Adrenal gland (tissue), 9 donors: ENCODE measurements at regions not wholly inside any gene's neighbourhood (a gene's known extent, or its start where the extent isn't known, plus 50 kb on each side); places are given as distances from the start of the nearest gene placed in this dataset.
A peak's percentile ranks its signal among the peaks of the same experiment; 100 is the strongest.

Experiments
- DNase-seq, 7 donors: peaks; one replicate each; pipeline ENCODE4 v3.0.0-alpha.2; 2019 to 2020
- H3K27ac ChIP-seq, 5 donors: fragments of 200-600 bp; sonication (generic) in 4 of 5; 1 replicate in 3 of 5; 2 replicates in 2 of 5; pipeline versions ENCODE4 v1.5.1 to v1.8.0; 2016 to 2020; ENCODE audit warnings: mild to moderate bottlenecking in 1 of 5
- H3K27me3 ChIP-seq: fragments of 200-600 bp; 2 replicates; pipeline ENCODE4 v1.8.0; 2021
- H3K36me3 ChIP-seq, 2 donors: fragments of 200-600 bp; replicated peaks in 1 of 2; 1 replicate in 1 of 2; 2 replicates in 1 of 2; pipeline versions ENCODE4 v1.5.1 to v1.8.0; 2018 to 2022
- H3K4me1 ChIP-seq, 2 donors: fragments of 200-600 bp; replicated peaks in 1 of 2; 1 replicate in 1 of 2; 2 replicates in 1 of 2; pipeline versions ENCODE4 v1.5.1 to v1.8.0; 2018 to 2021
- H3K4me3 ChIP-seq, 4 donors: fragments of 200-600 bp; sonication (generic) in 3 of 4; one replicate each; pipeline ENCODE4 v1.5.1; 2016 to 2018
- H3K9me3 ChIP-seq, 3 donors: fragments of 200-600 bp; sonication (generic) in 1 of 3; replicated peaks in 1 of 3; 1 replicate in 2 of 3; 2 replicates in 1 of 3; pipeline versions ENCODE4 v1.5.1 to v1.8.0; 2016 to 2021
- POLR2A ChIP-seq, 2 donors: fragments of 450-650 bp; IDR thresholded peaks; one replicate each; pipeline ENCODE4 v1.6.1; 2017; ENCODE audit warnings: antibody characterized with exemption in 2 of 2, mild to moderate bottlenecking in 2 of 2, moderate library complexity in 1 of 2
- WGBS, 4 donors: extraction: QIAGEN DNeasy Blood & Tissue Kit in 2 of 4; methylation state at CpG; one replicate each; pipeline versions ENCODE4 v1.1.5 to v1.1.7; 2013 to 2017; 5-methylcytosine and 5-hydroxymethylcytosine counted together
- intact Hi-C, 2 donors: fragments of 100-400 bp; cut with DNase I; formaldehyde crosslinking; loops; one replicate each; pipeline versions ENCODE4 v1.14.1 to v1.15.0; 2022 to 2023
- TF ChIP-seq, protein P1 (sequence below), 6 experiments: fragments of 450-650 bp in 4 of 6; fragments of 200-600 bp in 2 of 6; sonication (generic) in 1 of 6; IDR thresholded peaks; 1 replicate in 5 of 6; 2 replicates in 1 of 6; pipeline versions ENCODE4 v1.5.1 to v1.8.0; 2016 to 2021; ENCODE audit warnings: antibody characterized with exemption in 6 of 6, mild to moderate bottlenecking in 2 of 6, moderate library complexity in 1 of 6
- donor health status: healthy with polysubstance abuse.
- donor health status: Bipolar disorder and iron deficiency.
- donor health status: DM: yes; HTN: yes; CAD: no.
- donor health status: DM: no; HTN: no; CAD: no.
- donor health status: DM: no; HTN: no; CAD: no.

DNA sequence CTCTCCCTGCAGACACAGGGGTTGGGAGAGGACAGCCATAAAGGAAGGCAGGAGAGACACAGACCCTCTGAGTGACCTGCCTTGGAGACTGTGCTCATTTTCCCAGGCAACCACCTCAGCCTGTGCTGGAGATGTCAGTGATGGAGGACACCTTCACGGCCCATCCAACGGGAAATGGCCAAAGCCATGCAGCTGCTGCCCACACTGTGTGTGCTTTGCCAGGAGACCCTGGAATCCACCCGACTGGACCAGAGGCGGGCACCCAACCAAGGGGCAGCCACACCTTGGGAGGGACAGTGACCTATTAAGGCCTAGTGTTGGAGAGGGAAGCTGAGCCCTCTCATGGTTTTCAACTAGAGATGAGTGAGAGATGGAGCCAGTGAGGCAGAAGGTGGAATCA lies 192.5 kb downstream of the SMAD2 start:
- WGBS, 4 donors: 92 to 100% (median 94%) methylated on average over 4 of the region's 4 CpGs

DNA sequence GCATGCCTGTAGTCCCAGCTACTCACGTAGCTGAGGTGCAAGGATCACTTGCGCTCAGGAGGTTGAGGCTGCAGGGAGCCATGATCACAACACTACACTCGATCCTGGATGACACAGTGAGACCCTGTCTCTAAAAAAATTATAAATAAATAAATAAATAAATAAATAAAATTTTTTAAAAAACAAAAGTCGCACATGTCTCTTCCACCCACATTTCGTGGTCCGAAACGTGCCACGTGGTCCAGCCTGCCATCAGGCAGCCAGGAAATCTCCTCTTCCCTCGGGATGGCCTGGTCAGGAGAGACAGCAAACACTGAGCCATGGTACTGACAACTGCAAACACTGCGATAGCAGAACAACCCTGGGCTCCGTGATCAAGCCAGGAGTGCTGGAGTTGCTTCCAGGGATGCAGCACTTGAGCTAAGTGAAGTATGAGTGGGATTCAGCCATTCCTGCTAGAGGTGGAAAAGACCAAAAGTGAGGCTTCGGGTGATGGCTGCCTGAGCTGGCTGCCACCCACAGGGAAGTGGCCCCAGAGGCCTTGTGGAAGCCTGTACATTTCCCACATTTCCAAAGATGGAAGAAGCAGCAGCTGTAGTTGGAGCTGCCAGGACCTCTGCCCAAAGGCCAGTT lies 193.1 kb downstream of the SMAD2 start:
- 84 to 89% (median 87%) methylated on average over 11 to 12 of the region's 12 CpGs for WGBS, 4 donors

More for the DNA sequence above, 192.5 kb downstream of the SMAD2 start:
- Histone ChIP-seq H3K4me1 (no peaks in the 10 kb centered on the region), H3K27me3 (peaks cover 13% of the 10 kb centered on the region), H3K27ac (no peak overlapping the region), H3K36me3 (no peaks in the 10 kb centered on the region), H3K9me3 (no peaks in the 10 kb centered on the region), H3K4me3 (no peak overlapping the region)
- TF ChIP-seq, protein P1, sequence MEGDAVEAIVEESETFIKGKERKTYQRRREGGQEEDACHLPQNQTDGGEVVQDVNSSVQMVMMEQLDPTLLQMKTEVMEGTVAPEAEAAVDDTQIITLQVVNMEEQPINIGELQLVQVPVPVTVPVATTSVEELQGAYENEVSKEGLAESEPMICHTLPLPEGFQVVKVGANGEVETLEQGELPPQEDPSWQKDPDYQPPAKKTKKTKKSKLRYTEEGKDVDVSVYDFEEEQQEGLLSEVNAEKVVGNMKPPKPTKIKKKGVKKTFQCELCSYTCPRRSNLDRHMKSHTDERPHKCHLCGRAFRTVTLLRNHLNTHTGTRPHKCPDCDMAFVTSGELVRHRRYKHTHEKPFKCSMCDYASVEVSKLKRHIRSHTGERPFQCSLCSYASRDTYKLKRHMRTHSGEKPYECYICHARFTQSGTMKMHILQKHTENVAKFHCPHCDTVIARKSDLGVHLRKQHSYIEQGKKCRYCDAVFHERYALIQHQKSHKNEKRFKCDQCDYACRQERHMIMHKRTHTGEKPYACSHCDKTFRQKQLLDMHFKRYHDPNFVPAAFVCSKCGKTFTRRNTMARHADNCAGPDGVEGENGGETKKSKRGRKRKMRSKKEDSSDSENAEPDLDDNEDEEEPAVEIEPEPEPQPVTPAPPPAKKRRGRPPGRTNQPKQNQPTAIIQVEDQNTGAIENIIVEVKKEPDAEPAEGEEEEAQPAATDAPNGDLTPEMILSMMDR (IDR thresholded peaks at IDR 0.05): no peak
- TF ChIP-seq POLR2A (IDR thresholded peaks at IDR 0.05): no peak
- intact Hi-C loops: no loop called here
- peak in 1 of 7 donors; percentile 15 for DNase-seq

DNA sequence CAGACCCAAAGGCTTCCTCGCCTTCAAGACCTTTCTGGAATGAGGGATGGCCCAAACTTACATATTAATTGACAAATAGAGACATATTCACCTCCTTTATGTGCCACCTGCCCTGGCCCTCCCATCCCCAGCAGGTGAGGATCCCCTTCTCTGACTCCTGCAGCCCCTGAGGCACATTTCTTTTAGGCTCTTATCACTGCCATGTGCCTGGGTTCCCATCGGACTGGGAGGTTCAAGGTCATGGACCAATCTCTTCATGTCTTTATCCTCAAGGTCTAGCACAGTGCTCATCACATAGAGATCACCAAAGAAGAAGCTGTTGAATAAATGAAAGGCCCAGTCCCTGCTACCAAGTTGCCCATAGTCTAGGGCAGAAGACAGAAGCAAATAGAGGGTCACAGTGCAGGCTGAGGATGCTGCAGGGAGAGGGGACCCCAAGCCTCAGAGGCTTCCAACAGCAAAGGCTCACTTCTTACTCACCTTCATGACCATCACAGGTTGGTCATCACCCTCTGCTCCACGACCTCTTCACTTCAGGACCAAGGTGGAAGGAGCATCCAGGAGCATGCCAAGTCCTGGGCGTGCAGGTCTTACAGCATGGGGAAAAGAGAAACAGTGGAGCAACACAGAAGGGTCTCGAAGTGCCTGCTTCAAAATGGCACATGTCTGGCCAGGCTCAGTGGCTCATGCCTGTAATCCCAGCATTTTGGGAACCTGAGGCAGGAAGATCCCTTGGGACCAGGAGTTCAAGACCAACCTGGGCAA lies 193.9 kb downstream of the SMAD2 start:
- H3K36me3 ChIP-seq: no peaks in the 10 kb centered on the region
- no peak overlapping the region for H3K4me3 ChIP-seq
- H3K27me3 ChIP-seq: peaks cover 18% of the 10 kb centered on the region
- DNase-seq: peak in 2 of 7 donors; percentile 3 to 31
- no peaks in the 10 kb centered on the region for H3K4me1 ChIP-seq
- no peak overlapping the region for H3K27ac ChIP-seq
- TF ChIP-seq, protein P1 (IDR thresholded peaks at IDR 0.05): no peak
- no peak for TF ChIP-seq POLR2A (IDR thresholded peaks at IDR 0.05)
- no peaks in the 10 kb centered on the region for H3K9me3 ChIP-seq
- 61 to 69% (median 67%) methylated on average over 5 of the region's 5 CpGs for WGBS, 4 donors
- intact Hi-C loops: no loop called here

More for the DNA sequence above, 193.1 kb downstream of the SMAD2 start:
- Histone ChIP-seq H3K4me1 (no peaks in the 10 kb centered on the region), H3K4me3 (no peak overlapping the region), H3K27me3 (peaks cover 14% of the 10 kb centered on the region), H3K36me3 (no peaks in the 10 kb centered on the region), H3K9me3 (no peaks in the 10 kb centered on the region), H3K27ac (no peak overlapping the region)
- intact Hi-C loops: no loop called here
- TF ChIP-seq, protein P1 (IDR thresholded peaks at IDR 0.05): no peak
- no peak for TF ChIP-seq POLR2A (IDR thresholded peaks at IDR 0.05)
- DNase-seq: peak in 2 of 7 donors; percentile 6 to 24

DNA sequence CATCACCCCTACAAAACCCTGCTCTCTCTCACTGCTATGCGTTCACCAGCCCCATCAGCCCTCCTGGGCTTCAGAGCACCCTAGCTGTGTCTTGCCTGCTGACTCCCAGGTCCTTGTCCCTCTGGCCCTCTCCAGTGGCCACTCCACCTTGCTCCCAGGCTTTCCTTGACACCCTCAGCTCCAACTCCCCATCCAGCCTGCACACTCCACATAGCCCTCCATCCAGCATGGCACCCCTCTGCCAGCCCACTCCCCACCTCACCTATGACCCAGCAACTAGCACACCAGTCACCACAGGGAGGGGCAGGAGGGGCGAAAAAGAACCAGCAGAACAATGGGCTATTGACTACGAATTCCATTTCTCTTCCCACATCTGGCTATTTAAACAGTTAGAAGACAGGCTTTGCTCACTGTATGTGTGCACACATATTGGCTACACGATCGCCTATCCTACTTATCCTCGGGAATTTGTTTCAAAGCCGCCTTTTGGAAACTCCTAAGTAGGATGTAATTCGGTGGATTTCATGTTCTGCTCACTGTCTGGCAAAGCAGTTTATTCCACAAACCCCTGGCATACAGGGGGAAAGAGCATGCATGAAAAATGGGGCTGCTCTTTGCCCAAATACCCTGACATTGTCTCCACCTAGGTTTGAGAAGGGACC lies 195.3 kb downstream of the SMAD2 start:
- H3K36me3 ChIP-seq: no peaks in the 10 kb centered on the region
- H3K9me3 ChIP-seq: no peaks in the 10 kb centered on the region
- DNase-seq: no peak
- no peak for TF ChIP-seq POLR2A (IDR thresholded peaks at IDR 0.05)
- TF ChIP-seq, protein P1 (IDR thresholded peaks at IDR 0.05): no peak
- 64 to 83% (median 67%) methylated on average over 8 of the region's 8 CpGs for WGBS, 4 donors
- no peaks in the 10 kb centered on the region for H3K4me1 ChIP-seq
- no peak overlapping the region for H3K27ac ChIP-seq
- intact Hi-C loops: no loop called here
- no peak overlapping the region for H3K4me3 ChIP-seq
- H3K27me3 ChIP-seq: peaks cover 18% of the 10 kb centered on the region
